Ishikawa (cell line): ENCODE measurements at regions not wholly inside any gene's neighbourhood (a gene's known extent, or its start where the extent isn't known, plus 50 kb on each side); places are given as distances from the start of the nearest gene placed in this dataset.

Experiments used
- EGR1 ChIP-seq: IDR thresholded peaks from 2 replicates; pipeline ENCODE4 v1.6.1; 2012
- EP300 ChIP-seq: IDR thresholded peaks from 2 replicates; pipeline ENCODE4 v1.6.1; 2012; ENCODE audit warnings: borderline replicate concordance
- RAD21 ChIP-seq: IDR thresholded peaks from 2 replicates; pipeline ENCODE4 v1.6.1; 2012; ENCODE audit warnings: low read depth
- TAF1 ChIP-seq: IDR thresholded peaks from 2 replicates; pipeline ENCODE4 v1.6.1; 2012; ENCODE audit warnings: low read depth, mild to moderate bottlenecking
- TCF12 ChIP-seq: IDR thresholded peaks from 2 replicates; pipeline ENCODE4 v1.6.1; 2012; ENCODE audit warnings: low read depth
- YY1 ChIP-seq: IDR thresholded peaks from 2 replicates; pipeline ENCODE4 v1.6.1; 2012; ENCODE audit warnings: low read depth
- TF ChIP-seq, protein P1 (sequence below): IDR thresholded peaks from 2 replicates; pipeline ENCODE4 v1.6.1; 2012
- TF ChIP-seq, protein P2 (sequence below): IDR thresholded peaks from 2 replicates; pipeline ENCODE4 v1.6.1; 2012; ENCODE audit warnings: low read depth, mild to moderate bottlenecking

DNA sequence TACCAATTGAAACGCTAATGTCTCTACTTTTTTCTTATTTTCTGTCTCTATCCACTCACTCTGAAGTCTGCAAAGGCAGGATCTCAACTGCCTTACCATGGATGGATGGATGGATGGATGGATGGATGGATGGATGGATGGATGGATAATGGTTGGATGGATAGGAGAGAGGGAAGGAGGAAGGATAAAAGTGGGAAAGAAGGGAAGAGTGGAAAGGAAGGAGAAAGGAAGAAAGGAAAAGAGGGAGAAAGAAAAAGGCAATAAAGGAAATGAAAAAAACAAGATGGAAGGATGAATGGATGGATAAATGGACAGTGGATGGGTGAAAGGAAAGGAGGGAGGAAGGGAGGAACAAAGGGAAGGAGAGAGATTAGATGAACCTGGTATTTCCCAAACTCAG, 506.0 kb downstream of the MN1 start:
- TF ChIP-seq, protein P1, sequence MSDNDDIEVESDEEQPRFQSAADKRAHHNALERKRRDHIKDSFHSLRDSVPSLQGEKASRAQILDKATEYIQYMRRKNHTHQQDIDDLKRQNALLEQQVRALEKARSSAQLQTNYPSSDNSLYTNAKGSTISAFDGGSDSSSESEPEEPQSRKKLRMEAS: no peak
- TF ChIP-seq EP300 (no peak), EGR1 (no peak), YY1 (no peak), TCF12 (no peak), TAF1 (no peak), RAD21 (no peak)
- TF ChIP-seq, protein P2, sequence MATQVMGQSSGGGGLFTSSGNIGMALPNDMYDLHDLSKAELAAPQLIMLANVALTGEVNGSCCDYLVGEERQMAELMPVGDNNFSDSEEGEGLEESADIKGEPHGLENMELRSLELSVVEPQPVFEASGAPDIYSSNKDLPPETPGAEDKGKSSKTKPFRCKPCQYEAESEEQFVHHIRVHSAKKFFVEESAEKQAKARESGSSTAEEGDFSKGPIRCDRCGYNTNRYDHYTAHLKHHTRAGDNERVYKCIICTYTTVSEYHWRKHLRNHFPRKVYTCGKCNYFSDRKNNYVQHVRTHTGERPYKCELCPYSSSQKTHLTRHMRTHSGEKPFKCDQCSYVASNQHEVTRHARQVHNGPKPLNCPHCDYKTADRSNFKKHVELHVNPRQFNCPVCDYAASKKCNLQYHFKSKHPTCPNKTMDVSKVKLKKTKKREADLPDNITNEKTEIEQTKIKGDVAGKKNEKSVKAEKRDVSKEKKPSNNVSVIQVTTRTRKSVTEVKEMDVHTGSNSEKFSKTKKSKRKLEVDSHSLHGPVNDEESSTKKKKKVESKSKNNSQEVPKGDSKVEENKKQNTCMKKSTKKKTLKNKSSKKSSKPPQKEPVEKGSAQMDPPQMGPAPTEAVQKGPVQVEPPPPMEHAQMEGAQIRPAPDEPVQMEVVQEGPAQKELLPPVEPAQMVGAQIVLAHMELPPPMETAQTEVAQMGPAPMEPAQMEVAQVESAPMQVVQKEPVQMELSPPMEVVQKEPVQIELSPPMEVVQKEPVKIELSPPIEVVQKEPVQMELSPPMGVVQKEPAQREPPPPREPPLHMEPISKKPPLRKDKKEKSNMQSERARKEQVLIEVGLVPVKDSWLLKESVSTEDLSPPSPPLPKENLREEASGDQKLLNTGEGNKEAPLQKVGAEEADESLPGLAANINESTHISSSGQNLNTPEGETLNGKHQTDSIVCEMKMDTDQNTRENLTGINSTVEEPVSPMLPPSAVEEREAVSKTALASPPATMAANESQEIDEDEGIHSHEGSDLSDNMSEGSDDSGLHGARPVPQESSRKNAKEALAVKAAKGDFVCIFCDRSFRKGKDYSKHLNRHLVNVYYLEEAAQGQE: no peak
